GM18498 (cell line): ENCODE measurements at regions not wholly inside any gene's neighbourhood (a gene's known extent, or its start where the extent isn't known, plus 50 kb on each side); places are given as distances from the start of the nearest gene placed in this dataset.

Experiments
- ATAC-seq: cut with Tn5 transposase; IDR thresholded peaks from one replicate; pipeline ENCODE4 v1.9.1; 2021; ENCODE audit warnings: mild to moderate bottlenecking, moderate library complexity; ENCODE audit not compliant: unreplicated experiment

DNA sequence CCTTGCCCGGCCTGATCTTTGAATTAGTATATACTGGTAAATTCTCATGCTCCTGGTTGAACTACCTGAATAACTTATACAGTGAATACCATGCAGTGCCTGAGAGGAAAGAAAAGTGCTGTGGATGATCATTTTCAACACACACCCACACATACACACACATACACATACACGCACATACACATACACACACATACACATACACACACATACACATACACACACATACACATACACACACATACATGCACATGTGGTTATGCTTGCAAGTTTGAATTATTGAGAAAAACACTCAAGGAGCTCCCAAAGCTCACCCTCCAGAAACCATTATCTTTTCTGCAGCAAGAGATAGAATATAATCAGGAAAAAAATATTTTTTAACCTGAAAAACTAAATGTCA is 366.9 kb upstream of the RASGEF1B start:
- no peak for ATAC-seq

DNA sequence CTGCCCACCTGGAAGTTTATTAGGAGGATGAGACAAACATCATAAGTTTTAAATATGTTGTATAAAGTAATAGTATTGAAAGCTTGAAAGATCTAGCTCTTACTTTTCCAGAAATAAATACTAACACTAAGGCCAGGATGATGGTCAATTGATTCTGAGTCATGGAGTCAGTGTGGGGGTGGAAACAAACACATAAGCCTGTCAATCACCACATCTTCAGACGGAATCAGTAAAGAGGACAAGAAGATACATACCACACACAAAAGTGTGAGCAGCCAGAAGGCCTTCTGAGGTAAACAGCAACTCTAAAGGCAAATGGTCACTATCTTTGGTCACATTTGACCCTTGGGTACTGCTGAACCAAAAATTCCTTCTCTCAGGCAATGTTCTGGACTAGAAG is 365.0 kb upstream of the RASGEF1B start:
- no peak for ATAC-seq

DNA sequence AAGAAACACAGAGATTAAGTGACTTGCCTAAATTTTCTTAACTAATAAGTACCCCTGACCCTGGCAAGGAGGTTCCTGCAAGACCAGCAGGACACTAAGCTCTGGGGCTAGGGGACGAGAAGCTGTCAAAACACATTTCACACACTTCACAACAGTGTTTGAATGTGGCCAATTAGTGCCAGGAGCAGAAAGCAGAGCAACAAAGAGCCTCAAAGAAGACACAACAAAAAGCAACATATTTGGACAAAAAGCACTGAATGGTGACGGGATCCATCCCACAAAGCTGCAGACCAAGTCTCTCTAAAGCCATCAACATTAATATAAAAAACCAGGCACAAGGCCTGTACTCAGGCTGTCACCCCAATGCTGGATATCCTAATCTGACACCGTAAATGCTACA is 361.9 kb upstream of the RASGEF1B start:
- no peak for ATAC-seq

DNA sequence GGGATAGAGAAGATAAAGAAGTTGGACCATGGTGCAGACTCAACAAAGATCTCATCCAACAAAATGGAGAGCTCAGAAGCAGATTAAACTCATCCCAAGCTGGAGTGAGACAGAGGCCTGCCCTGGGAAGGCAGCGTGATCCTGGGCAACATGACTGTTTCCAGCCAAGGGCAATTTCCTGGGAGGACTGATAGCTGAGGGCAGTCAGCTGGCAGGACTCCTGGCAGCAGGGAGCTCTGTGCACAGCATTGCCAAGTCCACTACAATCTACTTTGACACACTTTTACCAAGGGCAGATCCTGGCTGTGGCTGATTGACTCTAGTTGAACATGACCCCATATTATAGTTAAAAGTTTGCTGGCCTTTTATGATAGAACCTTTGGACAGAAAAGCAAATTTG is 357.3 kb upstream of the RASGEF1B start:
- ATAC-seq = no peak

DNA sequence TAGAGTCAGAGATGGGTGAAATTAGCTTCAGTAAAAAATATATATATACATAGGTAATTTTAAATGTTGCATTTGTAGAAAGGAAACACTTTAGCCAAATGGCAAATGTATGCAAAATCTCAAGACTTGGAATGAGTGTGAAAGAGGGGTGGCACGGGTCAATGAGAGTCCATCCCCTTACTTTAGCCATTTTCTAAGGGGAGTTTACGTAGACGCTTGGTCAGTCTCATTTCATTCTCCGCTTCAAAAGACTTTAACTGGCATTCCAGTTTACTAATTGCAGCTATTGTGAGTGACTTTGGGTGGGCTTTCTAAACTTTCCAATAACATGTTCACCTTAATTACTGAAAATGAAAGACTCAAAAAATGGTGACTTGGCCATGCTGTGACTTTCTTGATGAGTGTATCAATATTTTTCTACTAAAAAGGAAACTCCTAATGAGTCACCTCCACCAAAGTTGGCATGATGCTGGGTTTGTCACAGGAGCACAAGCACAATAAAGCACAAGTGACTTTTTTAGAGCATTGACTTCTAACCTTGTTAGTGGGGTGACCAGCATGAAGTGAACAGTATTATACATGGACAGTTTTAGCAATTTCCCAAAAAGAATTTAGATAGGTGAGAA is 356.0 kb upstream of the RASGEF1B start:
- ATAC-seq = peak; percentile 84

DNA sequence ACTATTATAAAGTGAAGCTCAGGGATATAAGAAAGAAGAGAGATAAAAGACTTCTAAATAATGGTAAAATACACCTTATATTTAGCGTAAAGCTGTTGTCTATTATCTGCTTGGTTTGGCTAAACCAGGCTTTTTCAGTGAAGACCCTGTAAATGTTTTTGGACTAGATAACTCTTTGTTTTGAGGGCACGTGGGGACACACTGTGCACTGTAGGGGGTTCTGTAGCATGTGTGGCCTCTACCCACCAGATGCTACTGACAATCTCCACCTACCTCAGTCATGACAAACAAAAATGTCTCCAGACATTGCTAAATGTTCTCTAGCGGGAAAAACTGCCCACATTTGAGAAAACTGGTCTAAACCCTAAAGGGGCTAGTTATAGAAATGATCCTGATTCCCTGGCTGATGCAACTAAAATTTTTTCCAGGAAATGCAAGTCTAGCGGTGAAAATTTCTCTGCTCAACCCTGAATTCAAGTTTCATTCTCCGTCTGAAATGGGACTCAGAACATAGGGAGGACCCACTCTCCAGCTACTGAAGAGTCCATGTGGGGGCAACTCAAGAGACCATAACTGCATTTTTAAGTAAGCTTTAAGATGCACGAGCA is 355.2 kb upstream of the RASGEF1B start:
- no peak for ATAC-seq

DNA sequence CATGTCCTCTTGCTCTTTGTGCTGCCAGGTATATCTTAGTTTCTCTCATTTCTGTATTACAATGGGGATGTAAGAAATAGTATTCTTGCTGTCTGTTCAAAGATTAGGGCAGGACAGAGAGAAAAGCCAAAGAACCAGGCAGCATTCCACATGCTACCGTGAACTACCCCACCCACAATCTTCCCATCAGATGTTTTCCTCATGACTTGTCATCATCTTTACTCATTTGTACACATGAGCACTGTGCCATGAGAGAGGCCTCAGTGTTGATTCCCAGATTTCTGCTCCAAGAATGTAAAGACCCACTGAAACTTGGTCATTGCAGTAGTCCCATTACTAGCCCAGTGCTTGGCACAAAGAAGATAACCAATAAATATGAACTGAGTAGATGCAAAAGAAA is 354.6 kb upstream of the RASGEF1B start:
- no peak for ATAC-seq

DNA sequence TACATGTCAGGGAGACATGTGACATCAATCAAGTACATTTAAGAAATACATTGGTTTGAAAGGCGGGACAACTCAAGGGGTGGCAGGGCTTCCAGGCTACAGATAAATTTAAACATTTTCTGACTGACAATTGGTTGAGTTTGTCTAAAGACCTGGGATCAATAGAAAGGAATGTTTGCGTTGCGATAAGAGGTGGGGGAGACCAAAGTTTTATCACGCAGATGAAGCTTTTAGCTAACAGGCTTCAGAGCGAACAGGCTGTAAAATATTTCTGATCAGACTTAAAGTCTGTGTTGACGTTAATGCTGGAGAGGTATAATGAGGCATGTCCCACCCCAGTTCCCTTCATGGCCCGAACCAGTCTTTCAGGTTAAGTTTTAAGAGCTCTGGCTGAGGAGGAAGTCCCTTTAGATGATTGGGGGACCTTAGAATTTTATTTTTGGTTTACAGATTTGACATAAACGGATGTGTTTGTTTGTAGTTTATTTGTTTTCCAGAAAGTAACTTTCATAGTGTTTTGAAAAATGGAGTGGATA is 346.7 kb upstream of the RASGEF1B start:
- ATAC-seq = no peak

DNA sequence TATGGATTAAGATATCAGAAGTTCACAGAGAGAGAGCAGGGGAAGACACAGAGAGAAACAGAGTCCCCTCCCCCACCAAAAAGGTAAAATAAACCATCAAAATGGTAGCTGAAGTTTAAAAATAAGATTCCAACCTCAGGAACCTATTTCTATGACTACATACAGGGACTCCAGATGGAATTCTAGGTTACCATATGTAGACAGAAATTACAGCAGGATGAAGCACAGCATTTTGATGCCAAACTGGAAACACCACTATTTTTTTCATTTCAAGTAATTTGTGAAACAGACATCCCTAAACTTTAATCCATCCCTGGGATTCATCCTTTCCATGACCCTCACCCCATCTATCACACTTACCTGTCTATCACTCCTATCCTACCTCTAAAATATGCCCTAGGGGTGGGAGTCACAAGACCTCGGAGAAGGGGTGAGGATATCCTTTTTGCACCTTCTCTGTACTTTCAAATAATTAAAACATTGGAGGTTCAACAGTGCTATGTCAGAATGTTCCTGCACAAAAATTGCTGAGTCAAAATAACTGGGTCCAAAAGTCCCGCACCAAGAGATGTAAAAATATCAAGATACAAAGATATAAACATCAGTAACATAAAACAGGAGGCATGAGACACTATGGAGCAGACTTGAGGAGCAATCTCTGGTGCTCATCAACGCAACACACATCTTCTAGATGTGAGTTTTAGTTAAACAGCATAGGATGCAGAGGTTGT is 344.5 kb upstream of the RASGEF1B start:
- ATAC-seq = no peak

DNA sequence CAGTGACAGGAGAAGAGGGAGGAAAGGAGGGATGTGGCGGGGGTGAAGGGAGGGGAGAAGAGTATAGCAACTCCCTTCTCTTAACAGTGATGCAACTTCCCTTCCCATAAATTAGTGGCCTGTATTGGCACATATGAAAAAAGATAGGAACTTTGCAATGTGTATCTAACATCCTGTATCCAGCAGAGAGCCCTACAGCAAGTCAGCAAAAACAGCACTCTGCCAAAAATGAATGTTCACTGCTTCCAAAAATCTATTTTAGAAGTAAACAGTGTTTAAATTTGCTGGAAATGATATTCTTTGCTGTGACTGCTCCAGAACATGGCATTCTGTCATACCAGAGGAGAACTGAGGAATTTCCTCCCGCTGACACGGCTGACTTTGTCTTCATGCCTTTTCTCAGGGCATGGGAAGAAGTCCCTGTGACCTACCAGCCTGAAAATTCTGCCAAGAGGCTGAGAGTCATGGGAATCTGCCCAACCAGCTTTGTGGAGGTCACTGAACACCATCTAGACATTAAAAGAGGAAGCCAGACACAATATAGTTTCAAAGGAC is 343.4 kb upstream of the RASGEF1B start:
- no peak for ATAC-seq

DNA sequence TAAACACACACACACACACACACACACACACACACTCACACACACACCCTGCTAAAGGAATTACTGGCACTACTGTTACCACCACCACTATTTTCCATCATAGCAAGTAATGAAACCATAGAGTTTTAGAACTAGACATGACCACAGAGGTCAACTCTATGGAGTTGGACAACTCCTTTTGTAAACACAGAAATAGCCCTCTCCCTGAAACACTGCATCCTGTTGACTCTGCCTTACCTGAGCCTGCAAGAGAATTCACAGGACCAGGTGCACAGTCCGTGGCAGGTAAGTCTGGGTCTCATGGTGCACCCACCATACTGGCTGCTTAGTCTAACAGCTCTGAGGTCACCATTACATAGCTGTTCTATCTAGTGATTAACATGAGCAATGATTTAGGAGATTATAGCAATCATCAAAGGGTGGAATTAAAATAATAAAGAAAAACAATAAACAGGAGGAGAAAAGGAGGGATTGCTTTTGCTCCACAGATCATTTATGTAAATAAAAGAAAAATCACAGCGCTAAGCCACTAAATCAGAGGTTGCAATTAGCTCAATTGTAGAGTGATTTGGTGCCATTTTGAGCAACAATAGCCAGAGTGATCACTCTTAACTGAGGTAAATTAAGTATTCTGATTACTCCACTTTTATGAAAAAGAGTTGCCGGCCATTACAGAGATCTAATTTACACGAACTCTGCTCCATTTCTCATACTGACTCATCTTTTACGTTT is 340.0 kb upstream of the RASGEF1B start:
- ATAC-seq = no peak

DNA sequence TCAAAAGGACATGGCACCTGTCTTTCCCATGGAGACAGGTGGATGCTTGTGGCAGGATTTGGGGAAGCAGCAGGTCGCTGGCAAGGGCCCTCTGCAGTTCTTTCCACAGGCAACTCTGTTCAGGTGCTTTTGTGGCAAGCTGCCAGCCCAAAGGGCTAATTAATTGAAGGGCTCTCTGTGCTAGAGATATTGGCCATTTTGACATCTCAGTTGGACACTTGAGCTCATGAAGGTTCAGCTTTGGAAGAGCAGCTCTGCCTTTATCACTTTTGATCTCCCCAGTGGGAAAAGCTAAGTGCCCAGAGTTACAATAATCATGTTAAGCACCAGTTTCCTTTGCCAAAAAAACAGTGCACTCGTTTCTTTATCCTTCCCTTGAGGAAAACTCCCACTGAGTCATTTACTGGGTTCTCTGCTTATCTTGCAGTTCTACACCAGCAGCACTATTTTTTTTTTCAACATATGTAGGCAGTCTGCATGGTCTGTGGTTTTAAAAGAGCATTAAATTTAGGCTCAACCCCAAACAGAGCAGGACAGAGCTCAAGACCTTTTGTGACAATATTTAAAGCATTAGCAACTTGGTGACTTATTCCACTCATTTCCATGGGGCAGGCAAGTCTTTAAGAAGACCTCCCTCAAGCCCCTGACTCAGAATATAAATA is 336.4 kb upstream of the RASGEF1B start:
- ATAC-seq = no peak

DNA sequence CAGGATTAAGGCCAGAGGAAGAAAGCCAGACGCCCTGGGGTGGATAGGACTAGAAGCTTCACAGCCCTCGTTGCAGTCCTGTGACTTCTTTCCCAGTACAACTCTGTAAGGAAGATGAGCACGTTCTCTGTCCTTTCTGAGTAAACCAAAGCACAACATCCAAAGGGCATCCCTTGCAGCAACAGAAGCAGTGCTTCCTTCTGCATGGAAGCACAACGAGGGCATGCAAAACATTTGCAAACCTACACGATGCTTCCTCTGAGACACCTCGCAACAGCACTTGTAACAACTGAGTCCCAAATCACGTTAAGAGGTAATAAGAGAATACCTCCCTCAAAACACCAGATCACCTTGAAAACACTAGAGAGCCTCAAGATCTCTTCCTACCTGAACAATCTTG is 335.7 kb upstream of the RASGEF1B start:
- ATAC-seq = no peak

DNA sequence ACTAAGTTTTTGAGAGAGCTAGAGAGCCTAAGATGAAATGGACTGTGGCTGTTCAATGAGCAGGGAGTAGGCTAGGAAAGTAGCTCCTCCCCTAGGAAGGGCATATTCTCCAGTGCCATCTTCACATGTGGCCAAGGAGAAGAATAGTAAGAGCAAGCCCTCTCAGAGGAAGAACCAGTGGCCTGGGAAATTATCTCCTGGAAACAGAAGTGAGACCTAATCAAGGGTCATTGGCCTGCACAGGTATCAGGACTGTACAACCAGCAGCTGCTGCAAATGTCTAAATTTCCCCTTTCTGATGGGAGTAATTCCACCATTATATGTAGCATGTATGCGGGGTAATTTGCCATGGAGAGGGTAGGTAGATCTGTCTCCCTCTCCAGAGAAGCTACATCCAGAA is 334.8 kb upstream of the RASGEF1B start:
- ATAC-seq = no peak

DNA sequence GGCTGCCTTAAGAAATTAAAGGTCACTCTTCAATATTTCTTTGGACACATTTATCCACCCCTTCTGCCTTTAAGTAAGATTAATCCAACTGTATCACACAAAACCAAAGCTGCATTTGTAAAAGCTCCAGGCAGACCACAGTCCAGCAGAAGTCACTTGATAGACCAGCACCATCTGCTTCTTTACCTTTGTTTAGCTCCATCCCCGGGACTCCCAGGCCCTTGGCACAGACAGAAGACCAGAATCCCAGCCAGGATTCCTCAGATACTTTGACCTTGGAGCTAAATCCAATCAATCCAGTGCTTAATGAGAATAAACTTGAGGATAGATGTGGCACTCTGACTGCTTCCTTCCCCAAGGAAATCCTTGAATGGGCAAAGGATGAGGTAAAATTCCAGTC is 333.1 kb upstream of the RASGEF1B start:
- no peak for ATAC-seq

DNA sequence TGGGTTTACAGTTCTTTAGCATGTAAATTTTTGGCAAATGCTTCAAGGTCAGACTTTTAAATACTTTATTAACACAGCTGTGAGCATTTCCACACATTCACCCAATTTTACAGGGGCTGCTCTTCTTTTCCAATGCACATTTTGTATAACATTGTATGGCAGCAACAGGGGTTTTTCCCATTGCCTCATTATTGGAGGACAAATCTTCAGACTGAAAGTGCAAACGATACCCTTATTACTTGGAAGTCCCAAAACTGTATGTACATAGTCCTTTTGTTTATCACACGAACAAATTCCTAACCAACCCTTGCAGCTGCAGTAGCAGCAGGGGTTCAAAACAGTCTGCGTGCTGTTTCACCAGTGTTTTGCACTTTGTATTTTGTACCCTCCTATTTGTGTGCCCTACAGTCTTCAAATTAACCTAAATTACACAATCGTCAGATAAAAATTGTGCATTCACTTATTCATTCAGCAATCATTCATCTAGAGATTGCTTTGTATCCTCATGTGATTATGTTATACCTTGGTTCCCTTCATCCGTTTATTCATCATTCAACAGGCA is 330.7 kb upstream of the RASGEF1B start:
- no peak for ATAC-seq

DNA sequence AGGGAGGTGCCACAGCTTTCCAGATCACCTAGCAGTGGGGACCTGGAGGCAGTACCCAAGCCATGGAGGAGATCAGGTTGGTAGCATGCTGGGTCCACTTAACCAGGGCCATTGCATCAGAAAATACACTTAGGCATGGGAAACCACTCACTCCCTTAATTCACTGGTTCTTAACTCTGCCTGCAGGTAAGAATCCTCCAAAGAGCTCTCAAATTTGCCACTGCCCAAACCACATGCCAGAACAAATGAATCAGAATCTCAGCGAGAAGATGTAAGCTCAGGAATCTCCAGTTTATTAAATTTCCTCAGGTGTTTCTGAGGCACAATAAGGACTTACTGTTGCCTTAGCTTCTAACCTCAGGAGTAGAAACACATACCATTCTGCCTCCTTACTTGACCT is 327.7 kb upstream of the RASGEF1B start:
- ATAC-seq = no peak

DNA sequence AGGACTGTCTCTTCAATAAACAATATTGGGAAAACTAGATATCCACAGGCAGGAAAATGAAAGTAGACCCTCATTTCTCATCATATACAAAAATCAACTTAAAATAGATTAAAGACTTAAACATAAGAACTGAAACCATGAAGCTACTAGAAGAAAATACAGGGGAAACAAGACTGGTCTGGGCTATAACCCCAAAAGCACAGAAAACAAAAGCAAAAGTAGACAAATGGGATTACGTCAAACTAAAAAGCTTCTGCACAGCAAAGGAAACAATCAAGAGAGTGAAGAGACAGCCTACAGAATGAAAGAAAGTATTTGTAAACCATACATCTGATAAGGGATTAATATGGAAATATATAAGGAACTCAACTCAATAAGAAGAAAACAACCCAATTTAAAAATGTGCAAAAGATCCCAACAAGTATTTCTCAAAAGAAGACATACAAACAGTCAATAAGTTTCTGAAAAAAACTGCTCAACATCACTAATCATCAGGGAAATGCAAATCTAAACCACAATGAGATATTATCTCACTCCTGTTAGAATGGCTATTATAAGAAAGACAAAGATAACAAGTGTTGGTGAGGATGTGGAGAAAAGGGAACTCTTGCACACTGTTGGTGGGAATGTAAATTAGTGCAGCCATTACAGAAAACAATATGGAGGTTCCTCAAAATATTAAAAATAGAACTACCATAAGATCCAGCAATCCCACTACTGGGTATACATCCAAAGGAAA is 325.3 kb upstream of the RASGEF1B start:
- peak; percentile 94 for ATAC-seq

DNA sequence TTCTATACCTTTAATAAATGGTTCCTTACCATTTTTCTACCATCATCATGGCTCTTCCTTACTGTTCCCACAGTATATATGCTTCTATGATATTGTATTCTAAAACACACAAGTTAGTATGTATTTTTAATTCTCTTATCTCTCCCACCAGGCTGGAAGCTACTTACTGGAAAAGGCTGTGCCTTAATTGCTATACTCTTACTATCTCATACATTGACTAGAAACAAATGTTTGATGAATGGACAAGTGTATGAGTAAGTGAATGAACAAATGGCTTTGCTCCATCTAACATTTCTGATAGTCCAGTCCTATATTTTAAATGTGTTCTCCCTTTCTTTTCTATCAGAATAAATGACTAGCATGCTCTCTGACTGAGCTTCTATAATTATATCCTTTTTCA is 320.8 kb upstream of the RASGEF1B start:
- no peak for ATAC-seq

DNA sequence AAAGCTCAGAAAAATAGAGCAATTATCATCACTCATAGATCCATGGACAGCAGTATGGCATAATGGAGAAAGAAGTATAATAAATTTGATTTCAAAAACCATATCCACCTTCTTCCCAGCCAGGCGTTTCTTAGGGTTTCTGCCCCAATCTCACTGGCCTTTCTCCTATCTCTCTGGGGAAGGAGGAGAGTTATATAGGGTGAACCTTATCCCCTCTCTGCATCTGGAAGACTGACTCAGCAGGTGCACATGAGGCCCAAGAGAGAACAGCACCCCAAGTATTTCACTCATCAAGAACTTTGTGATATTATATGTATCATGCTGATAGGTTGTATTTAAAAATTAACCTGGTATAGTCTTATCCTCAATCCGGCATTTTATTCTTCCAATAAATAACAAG is 318.8 kb upstream of the RASGEF1B start:
- no peak for ATAC-seq
